Vagina (tissue), 2 donors: ENCODE measurements at regions not wholly inside any gene's neighbourhood (a gene's known extent, or its start where the extent isn't known, plus 50 kb on each side); places are given as distances from the start of the nearest gene placed in this dataset.

ENCODE experiments used
- CTCF ChIP-seq, 3 experiments: fragments of 450-650 bp in 2 of 3; fragments of 200-600 bp in 1 of 3; sonication (generic) in 1 of 3; IDR thresholded peaks; one replicate each; pipeline ENCODE4 v1.5.1; 2017 to 2019; ENCODE audit warnings: antibody characterized with exemption in 3 of 3, mild to moderate bottlenecking in 2 of 3, moderate library complexity in 2 of 3
- POLR2A ChIP-seq, 2 donors: fragments of 450-650 bp; IDR thresholded peaks; one replicate each; pipeline ENCODE4 v1.6.1; 2017; ENCODE audit warnings: antibody characterized with exemption in 2 of 2, mild to moderate bottlenecking in 2 of 2, moderate library complexity in 2 of 2
- POLR2AphosphoS5 ChIP-seq, 2 donors: sonication (generic); formaldehyde crosslinking; IDR thresholded peaks; one replicate each; pipeline ENCODE4 v1.9.0; 2017; ENCODE audit warnings: antibody characterized with exemption in 2 of 2, mild to moderate bottlenecking in 2 of 2, low read depth in 1 of 2; ENCODE audit not compliant: insufficient read depth in 1 of 2

DNA sequence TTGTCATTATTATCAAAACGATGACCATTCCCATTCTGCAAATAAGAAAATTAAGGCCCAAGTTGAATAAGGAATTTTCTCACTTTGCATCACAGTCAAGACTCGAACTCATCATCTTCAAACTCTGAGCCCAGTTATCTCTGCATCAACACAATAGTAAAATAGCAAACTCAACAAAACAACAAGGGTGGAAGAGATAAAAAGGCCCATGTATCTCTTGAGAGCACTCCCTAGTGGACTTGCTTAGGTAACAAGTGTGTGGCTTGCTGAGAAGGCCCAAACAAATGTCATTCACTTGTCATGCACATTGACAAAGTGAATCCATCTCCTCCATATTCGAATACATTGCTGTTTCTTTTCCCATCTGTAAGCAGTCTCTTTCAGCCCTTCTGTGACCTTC, 412.0 kb upstream of the MAF start:
- TF ChIP-seq CTCF (IDR thresholded peaks at IDR 0.05), result no peak
- no peak for TF ChIP-seq POLR2A (IDR thresholded peaks at IDR 0.05)
- TF ChIP-seq POLR2AphosphoS5 (IDR thresholded peaks at IDR 0.05; ENCODE audit: insufficient read depth in 1 of 2, low read depth in 1 of 2), result no peak
